ENCODE measurements at regions not wholly inside any gene's neighbourhood (a gene's known extent, or its start where the extent isn't known, plus 50 kb on each side); places are given as distances from the start of the nearest gene placed in this dataset.

- H3K9me3 ChIP-seq: peaks cover 0 to 5% of the 10 kb centered on the region in 2 donors
- TF ChIP-seq POLR2A (IDR thresholded peaks at IDR 0.05) (no peak), POLR2AphosphoS5 (IDR thresholded peaks at IDR 0.05) (no peak), CTCF (IDR thresholded peaks at IDR 0.05) (no peak)
- intact Hi-C loops (cut with DNase I; ENCODE audit: low total_unique reads): no loop called here
- no peak for DNase-seq (ENCODE audit: low spot score in 2 of 2)
- H3K27me3 ChIP-seq: no peaks in the 10 kb centered on the region
- H3K4me1 ChIP-seq: no peaks in the 10 kb centered on the region
- H3K4me3 ChIP-seq: no peak overlapping the region
- H3K27ac ChIP-seq: no peak overlapping the region
- H3K36me3 ChIP-seq: no peaks in the 10 kb centered on the region
Observed at GRCh38 chr7:52302765-52303520, 732.5 kb upstream of the POM121L12 start.

- Histone ChIP-seq H3K4me3 (no peak overlapping the region), H3K4me1 (no peaks in the 10 kb centered on the region), H3K9me3 (peaks cover 0 to 16% of the 10 kb centered on the region in 2 donors), H3K36me3 (no peaks in the 10 kb centered on the region), H3K27me3 (no peaks in the 10 kb centered on the region), H3K27ac (no peak overlapping the region)
- intact Hi-C loops (cut with DNase I; ENCODE audit: low total_unique reads): no loop called here
- no peak for DNase-seq (ENCODE audit: low spot score in 2 of 2)
- no peak for TF ChIP-seq POLR2A (IDR thresholded peaks at IDR 0.05)
- no peak for TF ChIP-seq POLR2AphosphoS5 (IDR thresholded peaks at IDR 0.05)
- TF ChIP-seq CTCF (IDR thresholded peaks at IDR 0.05): no peak
Observed at GRCh38 chr7:52297128-52297527, 738.3 kb upstream of the POM121L12 start.

GRCh38 chr7:52294942-52295341, 740.5 kb upstream of the POM121L12 start:
- TF ChIP-seq CTCF (IDR thresholded peaks at IDR 0.05): no peak
- no peak for TF ChIP-seq POLR2A (IDR thresholded peaks at IDR 0.05)
- no peak for TF ChIP-seq POLR2AphosphoS5 (IDR thresholded peaks at IDR 0.05)
- intact Hi-C loops (cut with DNase I; ENCODE audit: low total_unique reads): no loop called here
- H3K4me1 ChIP-seq: no peaks in the 10 kb centered on the region
- no peak overlapping the region for H3K4me3 ChIP-seq
- no peak for DNase-seq (ENCODE audit: low spot score in 2 of 2)
- peaks cover 0 to 16% of the 10 kb centered on the region in 2 donors for H3K9me3 ChIP-seq
- no peaks in the 10 kb centered on the region for H3K36me3 ChIP-seq
- H3K27ac ChIP-seq: no peak overlapping the region
- no peaks in the 10 kb centered on the region for H3K27me3 ChIP-seq

GRCh38 chr7:52289247-52289646, 746.2 kb upstream of the POM121L12 start:
- intact Hi-C loops (cut with DNase I; ENCODE audit: low total_unique reads): no loop called here
- H3K27me3 ChIP-seq: no peaks in the 10 kb centered on the region
- DNase-seq (ENCODE audit: low spot score in 2 of 2): no peak
- no peak overlapping the region for H3K27ac ChIP-seq
- H3K4me1 ChIP-seq: no peaks in the 10 kb centered on the region
- no peaks in the 10 kb centered on the region for H3K36me3 ChIP-seq
- TF ChIP-seq POLR2AphosphoS5 (IDR thresholded peaks at IDR 0.05): no peak
- no peak for TF ChIP-seq POLR2A (IDR thresholded peaks at IDR 0.05)
- no peak for TF ChIP-seq CTCF (IDR thresholded peaks at IDR 0.05)
- no peaks in the 10 kb centered on the region for H3K9me3 ChIP-seq
- no peak overlapping the region for H3K4me3 ChIP-seq

GRCh38 chr7:52287698-52288097, 747.7 kb upstream of the POM121L12 start:
- intact Hi-C loops (cut with DNase I; ENCODE audit: low total_unique reads): no loop called here
- DNase-seq (ENCODE audit: low spot score in 2 of 2): no peak
- no peak overlapping the region for H3K27ac ChIP-seq
- TF ChIP-seq POLR2AphosphoS5 (IDR thresholded peaks at IDR 0.05): no peak
- no peak for TF ChIP-seq POLR2A (IDR thresholded peaks at IDR 0.05)
- no peak for TF ChIP-seq CTCF (IDR thresholded peaks at IDR 0.05)
- H3K27me3 ChIP-seq: no peaks in the 10 kb centered on the region
- H3K4me1 ChIP-seq: no peaks in the 10 kb centered on the region
- no peaks in the 10 kb centered on the region for H3K9me3 ChIP-seq
- no peak overlapping the region for H3K4me3 ChIP-seq
- H3K36me3 ChIP-seq: no peaks in the 10 kb centered on the region

Data from breast epithelium (tissue), 4 donors.